Activated B cell treated with CpG ODN at 0.5 μM for 24 hours (primary cell): ENCODE measurements at regions not wholly inside any gene's neighbourhood (a gene's known extent, or its start where the extent isn't known, plus 50 kb on each side); places are given as distances from the start of the nearest gene placed in this dataset.

Source experiments
- ATAC-seq: fragments of 200-7000 bp; cut with Tn5 transposase; one replicate; pipeline ENCODE4 v1.10.0; 2021; ENCODE audit warnings: low read depth, mild to moderate bottlenecking, moderate library complexity
- CTCF ChIA-PET: fragments of 350-600 bp; sonication (Branson Sonifier 250); formaldehyde crosslinking; loops from one replicate; lab custom pipeline; 2021; ENCODE audit warnings: antibody characterized with exemption; lab: Charles Lee
- POLR2A ChIA-PET: fragments of 350-600 bp; sonication (Branson Sonifier 250); formaldehyde crosslinking; loops from one replicate; lab custom pipeline; 2021; ENCODE audit warnings: antibody characterized with exemption; lab: Charles Lee
- DNase-seq: peaks from one replicate; pipeline ENCODE4 v3.0.0; 2022
- H3K27ac Mint-ChIP-seq: one replicate; pipeline ENCODE4 v1.8.0; 2020; ENCODE audit warnings: mixed read lengths
- H3K27me3 Mint-ChIP-seq: one replicate; pipeline ENCODE4 v1.8.0; 2021; ENCODE audit warnings: mixed read lengths
- H3K36me3 Mint-ChIP-seq: one replicate; pipeline ENCODE4 v1.8.0; 2021; ENCODE audit warnings: low read depth, mixed read lengths
- H3K4me1 Mint-ChIP-seq: one replicate; pipeline ENCODE4 v1.8.0; 2021; ENCODE audit warnings: mixed read lengths
- H3K4me3 Mint-ChIP-seq: one replicate; pipeline ENCODE4 v1.8.0; 2020; ENCODE audit warnings: mild to moderate bottlenecking, mixed read lengths
- H3K9me3 Mint-ChIP-seq: one replicate; pipeline ENCODE4 v1.8.0; 2020; ENCODE audit warnings: mixed read lengths
- intact Hi-C: fragments of 100-400 bp; cut with micrococcal nuclease; formaldehyde crosslinking; loops from one replicate; pipeline ENCODE4 v1.15.1; 2024
- TF ChIP-seq, protein P1 (sequence below): fragments of 200-600 bp; IDR thresholded peaks from one replicate; pipeline ENCODE4 v1.8.0; 2022; ENCODE audit warnings: antibody characterized with exemption, mild to moderate bottlenecking

DNA sequence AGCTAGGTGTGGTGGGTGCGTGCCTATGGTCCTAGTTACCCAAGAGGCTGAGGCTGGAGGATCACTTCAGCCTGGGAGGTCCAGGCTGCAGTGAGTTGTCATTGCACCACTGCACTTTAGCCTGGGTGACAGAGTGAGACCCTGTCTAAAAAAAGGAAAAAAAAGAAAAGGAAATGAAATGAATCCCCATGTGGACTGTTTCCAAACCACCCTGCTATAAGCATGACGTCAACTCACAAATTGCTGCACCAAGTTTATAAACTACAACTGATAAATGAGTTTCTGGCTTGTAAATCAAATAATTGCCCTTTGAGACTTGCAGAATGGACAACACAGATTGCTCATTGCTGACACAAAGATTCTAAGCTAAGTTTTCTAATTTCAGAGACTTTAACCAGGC, 51.0 kb upstream of the STK38L start:
- Mint-ChIP-seq H3K4me1 (no peaks in the 10 kb centered on the region), H3K9me3 (no peaks in the 10 kb centered on the region), H3K27ac (no peak overlapping the region), H3K4me3 (no peak overlapping the region), H3K27me3 (no peaks in the 10 kb centered on the region), H3K36me3 (no peaks in the 10 kb centered on the region)
- no peak for ATAC-seq
- intact Hi-C loops = no loop called here
- DNase-seq = no peak
- TF ChIP-seq, protein P1, sequence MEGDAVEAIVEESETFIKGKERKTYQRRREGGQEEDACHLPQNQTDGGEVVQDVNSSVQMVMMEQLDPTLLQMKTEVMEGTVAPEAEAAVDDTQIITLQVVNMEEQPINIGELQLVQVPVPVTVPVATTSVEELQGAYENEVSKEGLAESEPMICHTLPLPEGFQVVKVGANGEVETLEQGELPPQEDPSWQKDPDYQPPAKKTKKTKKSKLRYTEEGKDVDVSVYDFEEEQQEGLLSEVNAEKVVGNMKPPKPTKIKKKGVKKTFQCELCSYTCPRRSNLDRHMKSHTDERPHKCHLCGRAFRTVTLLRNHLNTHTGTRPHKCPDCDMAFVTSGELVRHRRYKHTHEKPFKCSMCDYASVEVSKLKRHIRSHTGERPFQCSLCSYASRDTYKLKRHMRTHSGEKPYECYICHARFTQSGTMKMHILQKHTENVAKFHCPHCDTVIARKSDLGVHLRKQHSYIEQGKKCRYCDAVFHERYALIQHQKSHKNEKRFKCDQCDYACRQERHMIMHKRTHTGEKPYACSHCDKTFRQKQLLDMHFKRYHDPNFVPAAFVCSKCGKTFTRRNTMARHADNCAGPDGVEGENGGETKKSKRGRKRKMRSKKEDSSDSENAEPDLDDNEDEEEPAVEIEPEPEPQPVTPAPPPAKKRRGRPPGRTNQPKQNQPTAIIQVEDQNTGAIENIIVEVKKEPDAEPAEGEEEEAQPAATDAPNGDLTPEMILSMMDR = no peak
- CTCF ChIA-PET = no interaction called here
- POLR2A ChIA-PET = interaction anchor here (1.4 kb wide), 1 partner anchor 8 kb away, joined by 3 read pairs; no protein-coding TSS in a partner anchor

DNA sequence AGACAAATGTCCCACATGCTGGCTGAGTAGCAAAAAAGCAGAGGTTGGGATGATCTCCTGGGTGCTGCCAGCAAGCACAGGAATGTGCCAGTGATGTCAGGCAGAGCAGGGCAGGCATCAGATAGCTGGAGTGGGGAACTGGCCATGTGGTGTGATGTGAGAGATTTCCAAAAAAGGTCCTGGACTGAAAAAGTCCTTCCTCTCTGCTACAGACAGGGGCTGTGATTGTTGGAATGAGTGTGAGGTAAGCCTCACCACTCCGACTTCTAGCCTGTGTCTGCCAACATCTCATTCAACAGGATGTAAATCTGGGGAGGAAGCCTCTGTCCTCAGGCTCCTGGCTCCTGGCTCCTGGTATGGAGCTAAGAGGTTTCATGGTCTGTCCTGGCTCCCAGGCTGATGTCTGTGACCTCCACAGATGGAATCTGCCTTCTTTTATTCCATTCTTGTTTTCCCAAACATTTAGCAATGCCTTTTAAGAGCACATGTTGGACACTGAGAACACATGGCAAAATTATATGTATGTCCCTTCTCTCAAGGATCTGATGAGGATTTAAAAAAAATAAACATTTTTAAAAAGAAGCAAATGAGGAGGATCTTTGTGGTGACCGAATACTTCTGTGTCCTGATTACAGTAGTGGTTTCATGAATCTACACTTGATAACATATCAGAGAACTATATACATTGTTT, 50.1 kb upstream of the STK38L start:
- Mint-ChIP-seq H3K4me3 (no peak overlapping the region), H3K4me1 (no peaks in the 10 kb centered on the region)

More for the DNA sequence above, 50.1 kb upstream of the STK38L start:
- CTCF ChIA-PET = no interaction called here
- POLR2A ChIA-PET = interaction anchor here (1.4 kb wide), 1 partner anchor 9 kb away, joined by 3 read pairs; no protein-coding TSS in a partner anchor
- intact Hi-C loops = no loop called here
- H3K36me3 Mint-ChIP-seq = no peaks in the 10 kb centered on the region
- DNase-seq (no peak), ATAC-seq (no peak)
- no peak overlapping the region for H3K27ac Mint-ChIP-seq
- TF ChIP-seq, protein P1 = no peak
- H3K27me3 Mint-ChIP-seq = no peaks in the 10 kb centered on the region
- no peaks in the 10 kb centered on the region for H3K9me3 Mint-ChIP-seq
